GM06990 (cell line): ENCODE measurements at regions not wholly inside any gene's neighbourhood (a gene's known extent, or its start where the extent isn't known, plus 50 kb on each side); places are given as distances from the start of the nearest gene placed in this dataset.
"Not testable (repeated sequence)": the region's sequence is repeated elsewhere in the genome, so short reads cannot be mapped to it uniquely, and the experiment has no call there.

Experiments
- DNase-seq: peaks from one replicate; pipeline ENCODE4 v3.0.0-alpha.2; 2011; ENCODE audit not compliant: insufficient read length; ENCODE audit errors: extremely low read depth
- H3K27me3 ChIP-seq: replicated peaks from 2 replicates; pipeline ENCODE4 v1.6.0; 2011; ENCODE audit warnings: low read length; ENCODE audit not compliant: control insufficient read depth, insufficient read depth
- H3K36me3 ChIP-seq: 2 replicates; pipeline ENCODE4 v1.5.1; 2011; ENCODE audit warnings: low read length; ENCODE audit not compliant: control insufficient read depth, insufficient read depth
- H3K4me3 ChIP-seq: replicated peaks from 2 replicates; pipeline ENCODE4 v1.5.1; 2011; ENCODE audit warnings: low read depth, mild to moderate bottlenecking, control low read depth, low read length
- CTCF ChIP-seq: IDR thresholded peaks from 2 replicates; pipeline ENCODE4 v1.5.1; 2011; ENCODE audit warnings: low read length, control low read depth, mild to moderate bottlenecking, inconsistent platforms; ENCODE audit not compliant: insufficient read depth, poor library complexity, severe bottlenecking

- H3K4me3 ChIP-seq, DNase-seq, H3K27me3 ChIP-seq, H3K36me3 ChIP-seq: not testable (repeated sequence)
Measured at GRCh38 chr5:44756097-44756496, 52.6 kb upstream of the MRPS30 start.

- TF ChIP-seq CTCF: no peak
- no peak overlapping the region for H3K4me3 ChIP-seq
- no peak for DNase-seq
- H3K36me3 ChIP-seq: no peaks in the 10 kb centered on the region
- H3K27me3 ChIP-seq: no peaks in the 10 kb centered on the region
Measured at GRCh38 chr5:44747396-44747795, 61.4 kb upstream of the MRPS30 start.

GRCh38 chr5:44740660-44741059 lies 68.1 kb upstream of the MRPS30 start:
- Histone ChIP-seq H3K36me3 (no peaks in the 10 kb centered on the region), H3K27me3 (no peaks in the 10 kb centered on the region), H3K4me3 (no peak overlapping the region)
- TF ChIP-seq CTCF: no peak
- DNase-seq: no peak

GRCh38 chr5:44729536-44729935 lies 79.2 kb upstream of the MRPS30 start:
- no peak for DNase-seq
- no peak for TF ChIP-seq CTCF
- H3K27me3 ChIP-seq: no peaks in the 10 kb centered on the region
- H3K36me3 ChIP-seq: no peaks in the 10 kb centered on the region
- no peak overlapping the region for H3K4me3 ChIP-seq

DNA sequence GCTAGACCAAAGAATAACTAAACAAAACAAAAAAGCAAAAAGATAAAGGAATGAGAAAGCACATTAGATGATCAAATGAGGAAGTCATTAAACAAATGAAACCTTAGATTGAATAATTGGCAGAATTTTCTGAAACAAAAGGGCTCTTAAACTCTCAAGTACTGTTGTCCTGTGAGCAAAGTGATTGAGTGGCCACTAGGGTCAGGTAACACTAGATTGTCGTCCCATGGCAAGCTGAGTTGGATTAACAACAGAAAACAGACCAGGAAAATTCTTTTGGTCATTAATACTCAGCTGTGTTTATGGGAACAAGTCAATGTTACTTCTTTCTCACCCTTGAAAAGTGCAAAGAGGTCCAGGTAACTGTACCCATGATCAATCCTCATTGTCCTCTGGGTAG lies 81.6 kb upstream of the MRPS30 start:
- TF ChIP-seq CTCF: no peak
- no peak overlapping the region for H3K4me3 ChIP-seq
- DNase-seq: no peak
- H3K27me3 ChIP-seq: no peaks in the 10 kb centered on the region
- no peaks in the 10 kb centered on the region for H3K36me3 ChIP-seq

DNA sequence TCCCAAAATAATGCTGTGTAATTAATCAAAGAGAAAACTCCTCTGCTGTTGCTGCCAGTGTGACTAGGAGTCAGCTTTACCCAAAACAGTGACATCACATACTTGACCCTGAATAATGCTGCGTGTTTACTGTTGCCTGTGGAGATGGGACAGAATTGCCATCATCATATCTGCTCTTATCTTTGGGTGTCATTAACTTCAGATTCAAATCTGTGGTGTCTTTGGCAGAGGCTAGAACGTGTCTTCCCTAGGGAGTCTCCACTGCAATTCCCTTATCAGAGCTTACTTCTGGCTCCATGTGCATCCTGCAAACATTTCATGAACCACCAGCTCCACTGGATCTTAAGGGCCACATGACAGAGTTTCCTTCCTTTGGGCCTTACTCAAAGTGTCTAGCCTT lies 88.9 kb upstream of the MRPS30 start:
- H3K36me3 ChIP-seq: no peaks in the 10 kb centered on the region
- H3K4me3 ChIP-seq: no peak overlapping the region
- H3K27me3 ChIP-seq: no peaks in the 10 kb centered on the region
- no peak for TF ChIP-seq CTCF
- DNase-seq: no peak
